Lower leg skin (tissue), 4 donors: ENCODE measurements at regions not wholly inside any gene's neighbourhood (a gene's known extent, or its start where the extent isn't known, plus 50 kb on each side); places are given as distances from the start of the nearest gene placed in this dataset.
"Not testable (repeated sequence)": the region's sequence is repeated elsewhere in the genome, so short reads cannot be mapped to it uniquely, and the experiment has no call there.

Experiments
- DNase-seq, 2 donors: peaks; one replicate each; pipeline ENCODE4 v3.0.0-alpha.2; 2019; ENCODE audit warnings: low spot score in 2 of 2
- H3K4me3 ChIP-seq: fragments of 200-600 bp; sonication (generic); 2 replicates; pipeline ENCODE4 v1.5.1; 2017; ENCODE audit warnings: mild to moderate bottlenecking, low read depth; ENCODE audit not compliant: poor library complexity, severe bottlenecking
- CTCF ChIP-seq, 3 donors: fragments of 450-650 bp; IDR thresholded peaks; one replicate each; pipeline ENCODE4 v1.5.1; 2016; ENCODE audit warnings: antibody characterized with exemption in 3 of 3, mild to moderate bottlenecking in 3 of 3, moderate library complexity in 2 of 3
- POLR2A ChIP-seq, 2 donors: fragments of 450-650 bp; IDR thresholded peaks; one replicate each; pipeline ENCODE4 v1.6.1; 2016 to 2017; ENCODE audit warnings: antibody characterized with exemption in 2 of 2, mild to moderate bottlenecking in 1 of 2, moderate library complexity in 1 of 2
- WGBS, 2 donors: methylation state at CpG; one replicate each; pipeline ENCODE4 v1.1.5; 2018; 5-methylcytosine and 5-hydroxymethylcytosine counted together
- intact Hi-C: fragments of 100-400 bp; cut with DNase I; formaldehyde crosslinking; loops from one replicate; pipeline ENCODE4 v1.15.0; 2023; ENCODE audit warnings: low total_unique reads

GRCh38 chr3:164303894-164304293 is 774.4 kb downstream of the SI start:
- TF ChIP-seq POLR2A (IDR thresholded peaks at IDR 0.05) (no peak), CTCF (IDR thresholded peaks at IDR 0.05) (no peak)
- intact Hi-C loops: no loop called here
- 21 to 56% methylated on average over 1 of the region's 1 CpG for whole genome bisulfite sequencing, 2 donors
- no peak for DNase-seq
- H3K4me3 ChIP-seq: no peak overlapping the region

- H3K4me3 ChIP-seq: no peak overlapping the region
- intact Hi-C loops: no loop called here
- DNase-seq: no peak
- TF ChIP-seq CTCF (IDR thresholded peaks at IDR 0.05): no peak
- no peak for TF ChIP-seq POLR2A (IDR thresholded peaks at IDR 0.05)
Measured at GRCh38 chr3:164302622-164303021, 775.7 kb downstream of the SI start.

GRCh38 chr3:164291486-164291885 is 786.8 kb downstream of the SI start:
- WGBS, 2 donors: 96% methylated on average over 23 of the region's 23 CpGs
- H3K4me3 ChIP-seq, DNase-seq, intact Hi-C loops: not testable (repeated sequence)

GRCh38 chr3:164278550-164278949 is 799.7 kb downstream of the SI start:
- no peak for DNase-seq
- WGBS, 2 donors: 76 to 84% methylated on average over 2 of the region's 2 CpGs
- no peak overlapping the region for H3K4me3 ChIP-seq
- TF ChIP-seq CTCF (IDR thresholded peaks at IDR 0.05): no peak
- TF ChIP-seq POLR2A (IDR thresholded peaks at IDR 0.05): no peak
- intact Hi-C loops: no loop called here

GRCh38 chr3:164267053-164267452 is 811.2 kb downstream of the SI start:
- TF ChIP-seq CTCF (IDR thresholded peaks at IDR 0.05): no peak
- no peak for TF ChIP-seq POLR2A (IDR thresholded peaks at IDR 0.05)
- DNase-seq: no peak
- H3K4me3 ChIP-seq: no peak overlapping the region
- intact Hi-C loops: no loop called here

- intact Hi-C loops: no loop called here
- WGBS, 2 donors: 85% methylated on average over 1 of the region's 1 CpG
- TF ChIP-seq POLR2A (IDR thresholded peaks at IDR 0.05) (no peak), CTCF (IDR thresholded peaks at IDR 0.05) (no peak)
- DNase-seq: no peak
- H3K4me3 ChIP-seq: no peak overlapping the region
Measured at GRCh38 chr3:164250923-164251322, 827.4 kb downstream of the SI start.
